Cerebellar cortex (tissue), 1 donor: ENCODE measurements at regions not wholly inside any gene's neighbourhood (a gene's known extent, or its start where the extent isn't known, plus 50 kb on each side); places are given as distances from the start of the nearest gene placed in this dataset.

ENCODE experiments used
- DNase-seq: peaks from one replicate; pipeline ENCODE4 v3.0.0-alpha.2; 2015; ENCODE audit warnings: low spot score

DNA sequence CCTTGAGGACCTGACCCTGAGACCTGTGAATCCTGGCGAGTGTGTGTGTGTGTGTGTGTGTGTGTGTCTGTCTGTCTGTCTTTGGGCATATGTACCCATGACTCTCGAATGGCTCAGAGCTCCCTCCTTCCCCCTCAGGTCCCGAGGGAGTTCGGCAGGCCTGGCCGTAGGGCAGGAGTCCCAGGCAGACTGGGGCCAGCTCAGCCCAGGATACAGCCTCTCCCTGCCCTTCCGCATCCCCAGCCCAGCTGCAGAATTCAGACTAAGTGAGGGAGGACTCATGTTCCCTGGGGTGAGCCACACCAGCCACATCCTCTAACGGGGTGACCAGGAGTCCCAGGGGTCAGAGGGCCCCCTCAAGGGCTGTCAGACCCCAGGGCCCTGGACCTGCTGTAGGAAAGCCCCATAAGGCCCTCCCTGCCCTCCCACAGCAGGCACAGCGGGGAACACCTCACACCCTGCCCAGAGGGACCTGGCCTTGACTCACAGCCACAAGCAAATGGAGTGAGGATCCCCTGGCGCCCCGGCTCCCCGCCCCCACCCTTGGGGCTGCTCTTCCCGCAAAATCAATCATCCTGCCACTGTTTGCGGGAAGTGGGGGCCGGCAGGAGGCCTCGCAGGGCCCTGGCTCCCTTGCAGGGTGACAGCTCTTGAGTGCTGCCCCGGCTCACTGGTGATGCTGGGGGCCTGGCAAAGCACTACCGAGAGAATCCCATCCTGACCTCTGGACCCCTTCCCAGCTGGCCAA lies 101.7 kb upstream of the CASZ1 start:
- DNase-seq: no peak

DNA sequence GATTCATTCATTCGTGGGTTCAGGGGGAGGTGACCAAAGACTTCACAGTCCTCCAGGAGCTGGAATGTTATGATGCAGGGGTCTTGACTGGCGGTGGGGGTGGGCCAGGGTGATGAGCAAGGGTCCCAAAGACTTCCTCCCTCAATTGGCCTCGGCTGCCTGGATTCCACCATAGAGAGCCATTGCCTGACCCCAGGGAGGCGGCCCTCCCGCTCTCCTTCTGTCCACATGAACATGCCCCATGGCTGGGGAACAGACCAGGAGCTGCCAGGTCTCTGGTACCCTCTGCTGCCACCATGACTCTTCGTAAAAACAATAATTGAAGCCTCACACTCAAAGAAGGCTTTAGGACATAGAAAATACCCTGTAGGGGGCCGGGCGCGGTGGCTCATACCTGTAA lies 102.5 kb upstream of the CASZ1 start:
- DNase-seq: no peak

DNA sequence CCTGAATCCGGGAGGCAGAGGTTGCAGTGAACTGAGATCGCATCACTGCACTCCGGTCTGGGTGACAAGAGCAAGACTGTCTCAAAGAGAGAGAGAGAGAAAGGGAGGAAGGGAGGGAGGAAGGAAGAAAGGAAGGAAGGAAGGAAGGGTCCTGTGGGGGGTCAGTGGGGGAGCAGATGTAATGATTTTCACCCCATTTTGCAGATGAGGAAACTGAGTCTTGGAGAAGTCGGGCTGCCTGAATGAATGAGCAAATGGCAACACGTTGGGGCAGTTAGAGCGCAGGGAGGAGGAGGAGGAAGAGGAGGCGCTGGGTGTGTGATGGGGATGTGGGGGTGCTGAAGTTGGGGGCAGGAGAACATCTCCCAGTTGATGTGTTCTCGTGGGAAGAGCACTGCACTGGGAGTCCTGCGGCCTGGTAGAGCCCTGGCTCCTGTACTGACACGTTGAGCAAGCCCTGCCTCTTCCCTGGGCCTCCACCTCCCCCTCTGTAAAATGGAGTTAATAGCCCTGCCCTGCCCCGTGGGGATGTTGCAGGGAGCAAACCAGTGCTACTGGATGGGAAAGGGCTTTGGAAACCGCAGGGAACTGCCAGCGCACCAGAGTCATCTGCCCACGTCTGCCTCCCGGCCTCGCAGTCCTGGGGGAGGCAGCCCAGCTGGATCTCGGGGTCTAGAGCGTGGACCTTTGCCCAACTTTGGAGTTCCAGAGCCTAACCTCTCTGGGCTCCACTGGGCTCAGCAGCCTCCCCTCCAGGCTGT lies 103.2 kb upstream of the CASZ1 start:
- DNase-seq: no peak

DNA sequence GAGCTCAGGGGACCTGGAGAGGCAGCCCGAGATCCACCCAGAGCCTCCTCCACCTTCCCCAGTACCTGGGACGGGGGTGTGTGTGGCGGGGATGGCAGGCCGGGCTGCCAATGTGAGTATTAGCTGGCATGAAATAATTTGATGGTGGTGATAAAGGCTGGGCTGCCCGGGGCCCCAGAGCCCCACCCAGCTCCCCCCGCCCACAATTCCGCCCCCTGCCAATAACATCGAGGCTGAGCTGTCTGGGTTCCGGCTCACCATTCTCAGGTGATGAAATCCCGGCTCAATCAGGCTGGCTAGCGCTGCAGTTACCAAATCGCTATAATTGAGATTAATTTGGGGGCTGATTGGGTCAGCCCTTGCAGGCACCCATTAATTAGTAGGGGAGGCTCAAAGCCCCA lies 103.8 kb upstream of the CASZ1 start:
- no peak for DNase-seq

DNA sequence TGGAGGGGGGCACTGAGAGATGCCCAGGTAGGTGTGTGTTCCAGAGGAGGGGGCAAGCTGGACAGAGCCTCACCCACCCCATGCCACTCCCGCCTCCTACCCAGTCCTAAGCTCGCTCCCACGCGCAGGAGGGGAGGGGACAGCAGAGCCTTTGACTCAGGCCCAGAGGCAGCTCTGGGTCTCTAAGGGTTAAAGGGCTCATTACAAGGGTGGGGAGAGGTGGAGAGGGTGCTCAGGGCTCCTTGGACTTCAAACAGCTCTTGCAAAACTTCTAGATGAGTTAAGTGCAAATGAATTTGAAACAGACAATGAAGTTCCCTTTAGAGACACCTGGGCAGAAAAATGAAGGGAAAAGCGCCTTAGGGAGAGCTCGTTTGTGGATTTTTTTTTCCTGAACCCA lies 104.2 kb upstream of the CASZ1 start:
- DNase-seq: no peak

DNA sequence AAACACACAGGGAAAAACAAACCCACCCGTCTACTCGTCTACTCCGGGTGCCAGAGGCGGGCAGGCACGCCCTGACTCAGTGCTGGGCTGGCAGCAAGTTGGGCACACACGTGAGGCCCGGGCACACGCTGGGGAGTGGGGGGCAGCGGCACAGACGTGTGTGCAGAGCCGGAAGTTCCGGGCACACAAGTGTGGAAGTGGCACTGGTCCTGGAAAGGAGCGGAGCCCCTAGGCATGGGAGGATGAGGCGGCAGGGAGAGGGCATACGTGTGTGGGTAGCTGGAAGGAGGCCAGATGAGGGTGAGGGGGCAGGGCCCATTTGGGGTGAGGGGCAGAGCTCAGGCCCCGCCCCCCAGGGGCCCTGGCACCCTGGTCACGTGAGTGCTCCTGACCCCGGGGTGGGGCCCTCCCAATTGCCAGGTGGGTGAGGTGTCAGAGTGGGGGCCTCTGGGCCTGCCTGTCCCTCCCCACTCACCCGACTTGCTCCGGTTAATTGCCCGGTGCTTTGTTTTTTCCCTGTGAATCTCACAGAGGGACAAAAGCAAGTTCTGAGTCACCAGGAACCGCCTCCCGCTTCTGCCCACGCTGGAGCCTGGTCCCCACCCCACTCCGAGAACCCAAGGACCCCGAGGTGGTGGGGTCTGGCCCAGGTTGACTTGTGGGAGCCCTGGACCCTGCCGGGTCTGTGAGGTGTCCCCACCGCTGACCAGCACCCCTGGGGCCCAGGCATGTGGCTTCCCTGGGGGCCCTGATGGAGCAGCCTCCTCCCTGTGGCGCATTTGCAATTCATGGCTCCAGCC lies 104.8 kb upstream of the CASZ1 start:
- no peak for DNase-seq

DNA sequence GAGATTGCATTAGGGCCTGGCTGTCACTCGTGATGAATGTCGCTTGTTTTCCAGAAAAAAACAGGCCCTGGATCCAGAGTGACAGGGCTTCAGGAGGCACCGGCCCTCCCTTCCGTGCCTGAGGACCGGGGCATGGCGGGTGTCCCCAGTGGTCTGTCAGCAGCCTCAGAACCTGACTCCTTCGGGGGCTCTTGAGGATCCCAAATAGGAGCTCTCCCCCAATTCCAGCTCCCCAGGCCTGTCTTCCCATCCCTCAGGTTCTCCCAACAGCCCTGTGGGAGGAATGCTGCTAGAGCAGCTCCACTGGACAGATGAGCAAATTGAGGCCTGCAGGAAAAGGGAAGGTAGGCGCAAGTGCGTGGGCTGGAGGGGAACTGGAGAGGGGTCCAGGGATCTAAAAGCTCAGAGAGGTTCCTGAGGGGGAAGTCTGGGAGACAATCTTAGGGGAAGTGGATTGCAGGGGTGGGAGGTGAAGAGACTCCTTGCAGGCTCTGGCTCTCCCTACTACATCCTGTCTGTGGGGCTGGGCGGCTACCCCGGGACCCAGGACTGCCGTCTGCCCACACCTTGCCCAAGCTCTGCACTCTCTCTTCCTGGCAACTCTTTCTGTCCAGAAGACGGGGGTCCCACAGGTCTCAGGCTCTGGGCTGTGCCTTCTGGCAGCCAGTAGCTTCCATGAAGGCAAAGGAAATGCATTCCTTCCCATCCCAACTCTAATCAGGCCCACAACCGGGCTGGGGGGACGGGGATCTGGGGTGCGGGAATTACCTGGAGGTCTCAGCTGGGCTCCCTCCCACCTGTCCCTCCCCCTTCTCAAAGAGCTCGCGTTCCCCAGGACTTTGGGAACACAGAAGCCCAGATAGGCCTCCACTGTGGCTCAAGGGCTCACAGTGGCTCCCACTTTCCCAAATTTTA lies 105.7 kb upstream of the CASZ1 start:
- no peak for DNase-seq

DNA sequence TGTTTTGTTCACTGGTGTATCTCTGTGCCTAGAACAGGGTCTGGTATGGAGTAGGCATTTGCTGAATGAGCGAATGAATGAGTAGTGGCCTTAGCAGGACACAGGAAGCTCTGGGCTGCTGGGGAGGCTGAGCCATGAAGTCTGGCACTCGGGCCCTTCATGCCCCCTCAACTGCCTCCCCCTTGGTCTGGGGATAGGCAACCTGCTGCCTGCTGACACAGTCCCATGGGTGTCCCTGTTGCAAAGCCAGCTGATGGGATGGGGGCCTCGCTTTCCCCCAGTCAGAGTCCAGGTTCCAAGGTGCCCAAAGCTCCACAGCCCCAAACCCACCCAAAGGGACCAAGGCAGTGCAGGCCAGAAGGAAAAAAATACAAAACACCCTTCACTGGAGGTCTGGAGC lies 107.0 kb upstream of the CASZ1 start:
- DNase-seq: no peak

DNA sequence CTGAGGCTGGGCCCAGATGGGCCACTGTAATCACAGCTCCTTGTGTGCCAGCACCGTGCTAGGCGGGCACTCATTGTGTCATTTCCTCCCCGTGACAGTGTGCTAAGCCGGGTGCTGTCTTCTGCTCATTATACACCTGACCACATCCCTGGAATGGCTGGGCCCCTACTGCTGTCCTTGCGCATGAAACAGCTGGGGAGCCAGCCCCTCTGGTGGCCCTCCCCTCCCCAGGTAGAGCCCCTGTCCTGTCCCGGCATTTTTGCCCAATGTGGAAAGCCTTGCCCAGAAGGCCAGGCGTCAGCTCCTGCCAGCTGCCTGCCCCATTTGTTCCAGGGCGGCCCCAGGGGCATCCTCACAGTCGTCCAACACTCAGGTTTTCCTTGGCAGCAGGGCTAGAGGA lies 107.4 kb upstream of the CASZ1 start:
- no peak for DNase-seq

DNA sequence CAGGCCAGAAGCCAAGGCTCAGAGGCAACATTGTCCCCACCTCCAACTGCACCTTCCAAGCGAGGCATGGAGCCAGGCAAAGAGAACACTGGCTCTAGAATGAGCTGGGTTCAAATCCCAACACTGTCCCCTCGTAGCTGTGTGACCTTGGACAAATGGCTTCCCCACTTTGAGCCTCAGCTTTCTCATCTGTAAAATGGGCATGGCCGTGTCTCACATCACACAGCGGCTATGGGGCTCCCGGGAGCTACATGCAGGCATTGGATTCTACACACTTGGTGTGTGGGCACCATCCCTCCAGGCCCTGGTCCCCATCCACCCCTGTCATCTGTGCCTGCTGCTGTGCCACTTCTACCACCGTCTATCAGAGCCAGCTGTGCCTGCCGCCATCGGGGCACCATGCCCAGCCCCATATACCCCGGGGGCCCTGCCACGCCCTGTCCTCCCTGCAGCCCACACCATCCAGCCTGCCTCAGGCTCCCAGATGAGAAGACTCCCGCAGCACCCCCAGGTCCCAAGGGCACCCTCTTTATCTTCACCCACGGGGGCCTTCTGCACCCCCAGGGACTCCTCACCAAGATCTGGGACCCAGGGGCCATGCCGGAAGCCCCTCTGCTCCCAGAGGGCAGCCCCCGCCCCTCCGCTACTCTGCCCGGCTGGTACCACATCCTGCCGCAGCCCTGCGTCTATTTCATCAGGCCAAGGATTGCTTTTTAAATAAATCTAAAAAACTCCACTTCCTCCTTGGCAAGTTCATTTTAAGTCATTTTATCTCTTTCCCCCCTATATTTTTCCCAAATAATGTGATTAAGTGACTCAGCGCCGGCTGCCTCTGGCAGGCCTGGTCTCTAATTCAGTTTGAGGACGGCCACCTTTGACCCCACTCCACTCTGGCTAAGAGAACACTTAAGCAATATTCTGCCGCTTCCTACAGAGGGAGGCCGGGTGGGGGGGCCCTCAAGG lies 107.8 kb upstream of the TARDBP start:
- DNase-seq: no peak

DNA sequence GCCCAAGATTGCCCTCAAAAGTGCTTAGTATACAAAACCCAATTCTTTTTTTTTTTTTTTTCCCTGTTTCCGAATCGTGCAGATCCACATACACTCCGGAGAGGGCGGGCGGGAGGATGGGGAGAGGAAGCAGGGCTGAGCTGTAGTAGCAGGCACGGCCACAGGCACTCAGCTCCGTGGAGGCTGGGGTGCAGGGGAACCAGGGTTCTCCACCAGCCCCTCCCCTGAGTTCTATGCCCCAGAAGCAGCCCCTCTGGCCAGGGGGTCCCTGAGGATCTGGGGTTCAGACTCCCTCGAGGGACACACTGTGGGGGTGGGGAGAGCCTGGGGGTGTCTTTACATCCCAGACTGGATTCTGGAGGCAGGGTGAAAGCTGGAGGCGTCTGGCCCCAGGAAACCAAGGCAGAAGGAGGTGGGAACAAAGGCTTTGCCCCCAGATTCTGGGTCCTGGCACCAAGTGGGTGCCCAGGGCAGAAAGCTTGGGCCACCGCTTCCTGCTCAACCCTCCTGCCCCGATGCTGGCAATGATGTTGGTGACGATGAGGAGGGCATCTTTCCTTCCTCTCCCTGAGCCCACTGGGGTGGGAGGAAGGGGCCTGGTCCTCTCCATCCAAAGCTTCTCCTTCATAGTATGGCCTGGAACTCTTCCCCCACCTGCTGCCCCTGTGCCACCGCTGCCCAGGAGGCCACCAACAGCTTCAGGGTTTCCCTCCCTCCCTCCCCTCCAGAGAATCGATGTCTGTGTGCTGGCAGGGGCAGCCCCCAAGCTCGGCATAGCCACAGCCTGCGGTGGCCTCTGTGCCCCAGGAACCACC lies 106.4 kb upstream of the TARDBP start:
- no peak for DNase-seq

DNA sequence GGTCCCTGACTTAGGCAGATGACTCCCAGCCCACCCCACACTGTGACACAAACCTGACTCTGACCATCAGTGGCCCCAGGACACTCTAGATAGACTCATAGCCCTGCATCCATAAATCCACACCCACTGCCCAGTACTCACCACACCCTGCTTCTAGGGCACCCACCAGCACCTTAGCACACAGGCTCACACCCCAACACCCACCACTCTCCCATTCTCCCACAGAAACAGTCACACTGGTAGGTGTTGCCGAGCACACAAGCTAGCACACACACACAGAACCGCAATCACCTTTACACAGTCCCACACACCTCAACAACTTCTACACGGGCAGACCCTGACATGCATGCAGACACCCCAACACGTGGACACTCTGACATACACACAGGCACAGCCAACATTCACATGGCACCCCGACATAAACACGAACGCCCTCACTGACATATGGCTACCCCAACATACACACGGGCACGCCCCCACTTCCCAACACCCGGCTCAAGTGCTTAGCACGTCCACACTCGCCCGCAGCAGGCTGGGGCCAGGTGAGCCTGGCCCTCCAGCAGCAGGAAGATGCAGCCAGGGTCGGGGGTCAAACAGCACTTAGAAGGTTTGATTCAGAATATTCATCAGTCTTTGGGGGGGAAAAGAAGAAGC lies 105.5 kb upstream of the TARDBP start:
- DNase-seq: no peak

DNA sequence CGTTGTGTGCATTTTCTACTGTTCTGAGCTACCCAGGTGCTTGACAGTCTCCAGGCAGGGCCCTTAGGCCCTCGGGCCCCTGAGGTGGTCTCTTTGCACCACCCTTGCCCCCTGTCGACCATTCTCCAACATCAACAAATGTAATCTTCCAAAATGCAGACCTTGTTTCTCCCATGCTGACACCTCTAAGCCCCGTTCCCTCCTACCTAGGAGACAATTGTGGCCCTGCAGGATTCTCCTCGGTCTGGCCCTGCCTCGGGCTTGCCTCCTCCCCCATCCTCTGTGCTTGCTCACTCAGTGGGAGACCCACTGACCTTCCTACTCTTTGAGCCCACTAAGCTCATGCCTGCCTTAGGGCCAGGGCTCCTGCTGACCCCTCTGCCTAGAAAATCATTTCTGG lies 104.2 kb upstream of the TARDBP start:
- DNase-seq: no peak

DNA sequence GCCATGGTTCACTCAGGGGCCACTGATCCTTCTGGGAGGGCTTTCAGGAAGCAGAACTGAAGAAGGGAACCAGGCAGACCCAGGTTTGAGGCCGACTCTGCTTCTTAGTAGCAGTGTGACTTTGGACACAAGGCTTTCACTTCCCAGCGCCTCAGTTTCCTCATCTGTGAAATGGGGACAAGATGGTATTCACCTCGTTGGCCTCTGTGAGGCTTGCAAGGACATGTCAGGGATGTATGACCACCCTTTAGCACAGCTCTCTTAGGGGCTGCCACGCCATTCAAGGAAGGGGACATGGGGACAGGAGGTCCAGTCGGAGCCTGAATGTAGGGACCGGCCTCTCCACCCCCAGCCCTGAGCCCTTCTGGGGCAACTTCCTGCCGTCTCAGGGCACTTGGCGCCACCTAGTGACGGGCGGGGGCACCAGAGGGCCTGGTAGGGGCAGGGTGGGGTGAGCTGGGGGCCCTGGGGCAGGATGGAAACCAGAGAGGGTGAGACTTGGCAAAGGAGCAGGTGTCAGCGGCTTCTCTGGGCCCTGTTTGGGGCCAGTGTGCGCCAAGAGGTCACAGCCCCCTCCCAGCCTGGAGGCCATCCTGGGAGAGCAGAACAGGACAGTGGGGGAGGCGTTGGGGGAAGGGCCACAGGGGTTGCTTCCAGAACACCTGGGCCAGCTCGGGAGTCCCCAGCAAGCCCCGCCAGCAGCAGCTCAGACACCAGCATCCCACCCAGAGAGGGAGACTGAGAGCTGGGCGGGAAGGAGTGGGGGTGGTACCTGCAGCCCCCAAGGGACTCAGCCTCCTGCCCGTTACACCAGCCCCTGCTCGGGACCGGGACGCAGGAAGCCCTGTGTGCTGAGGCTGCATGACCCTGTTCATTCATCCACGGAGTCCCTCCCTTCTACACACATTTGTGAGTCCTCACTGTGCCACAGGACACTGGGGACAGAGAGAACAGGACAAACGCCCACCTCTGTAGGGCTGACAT lies 102.5 kb upstream of the TARDBP start:
- DNase-seq: peak; percentile 18

DNA sequence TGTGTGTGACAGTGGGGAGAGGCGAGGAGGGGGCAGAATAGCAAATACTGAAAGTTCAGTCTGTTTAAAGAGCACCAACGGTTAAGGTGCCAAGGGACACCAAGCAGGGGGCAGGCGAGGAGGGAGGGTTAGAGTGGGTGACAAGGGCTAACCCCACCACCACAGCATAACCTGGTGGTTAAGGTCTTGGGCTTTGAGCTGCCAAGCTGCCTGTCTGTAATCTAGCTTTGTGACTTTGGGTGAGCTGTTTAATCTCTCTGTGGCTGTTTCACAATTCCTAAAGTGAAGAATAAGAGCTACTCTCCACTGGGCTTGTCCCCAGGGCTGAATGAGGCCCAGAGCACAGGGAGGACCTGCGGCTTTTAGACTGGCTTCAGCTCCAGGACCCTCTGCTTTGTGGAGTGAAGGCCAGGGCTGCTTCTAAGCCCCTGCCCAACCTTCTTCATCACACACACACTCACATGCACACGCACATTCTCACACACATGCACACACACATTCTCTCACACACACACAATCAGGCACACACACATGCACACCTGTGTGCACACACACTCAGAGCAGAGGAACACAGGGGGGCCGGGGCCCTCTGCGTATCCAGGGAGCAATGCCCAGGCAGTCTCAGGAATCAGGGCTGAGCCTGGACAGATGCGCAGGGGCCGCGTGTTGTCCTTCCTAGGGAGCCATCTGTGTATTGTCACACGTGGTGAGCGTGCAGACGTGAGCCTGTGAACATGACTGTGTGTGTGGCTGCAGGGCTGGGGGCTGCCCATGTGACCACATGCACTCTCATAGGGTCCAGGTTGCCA lies 101.6 kb upstream of the TARDBP start:
- DNase-seq: no peak

DNA sequence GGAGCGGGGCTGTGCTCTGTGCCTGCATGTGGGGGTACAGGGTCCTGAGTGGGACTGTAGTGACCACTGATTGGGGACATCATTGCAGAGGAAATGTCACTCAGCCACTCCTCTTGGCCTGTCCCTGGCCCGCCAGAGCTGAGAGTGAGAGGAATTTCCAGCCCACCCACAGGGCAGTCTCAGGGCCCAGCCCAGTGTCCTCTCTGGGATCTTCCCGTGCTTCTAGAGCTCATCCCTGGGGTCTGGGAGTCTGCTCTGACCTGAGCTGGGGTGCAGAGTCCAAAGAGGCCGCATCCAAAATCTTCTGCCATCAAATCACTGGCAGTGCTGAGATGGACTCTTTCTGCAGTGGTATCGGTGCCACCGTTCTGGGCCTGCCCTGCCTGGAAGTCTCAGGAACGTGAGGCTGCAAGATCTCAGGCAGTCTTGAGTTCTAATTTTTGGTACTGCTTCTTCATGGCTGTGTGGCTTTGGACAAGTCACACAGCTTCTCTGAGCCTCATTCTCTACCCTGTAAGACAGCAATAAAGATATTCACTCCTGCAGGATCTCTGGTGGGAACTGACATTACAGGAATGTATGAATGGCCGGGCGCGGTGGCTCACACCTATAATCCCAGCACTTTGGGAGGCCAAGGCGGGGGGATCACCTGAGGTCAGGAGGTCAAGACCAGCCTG lies 100.8 kb upstream of the TARDBP start:
- DNase-seq: no peak

DNA sequence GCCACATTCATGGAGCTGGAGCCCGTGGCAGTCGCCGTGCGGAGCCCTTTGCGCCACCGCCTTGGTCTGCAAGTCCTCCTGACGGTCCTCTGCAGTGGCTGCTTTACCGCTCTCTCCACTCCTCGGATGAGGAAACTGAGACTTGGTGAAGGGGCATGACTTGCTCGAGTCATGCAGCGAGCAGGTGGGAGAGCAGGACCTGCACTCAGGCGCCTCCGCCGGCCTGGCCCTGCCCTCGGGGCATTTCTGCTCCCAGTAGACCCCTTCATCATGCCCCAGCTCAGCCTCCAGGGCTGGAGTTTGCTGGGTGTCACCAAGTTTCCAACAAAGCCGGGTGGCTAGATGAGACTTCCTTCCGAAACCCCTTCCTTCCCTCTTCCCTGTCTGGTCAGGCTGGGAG lies 100.0 kb upstream of the TARDBP start:
- no peak for DNase-seq
